Spleen (tissue), 7 donors: ENCODE measurements at regions not wholly inside any gene's neighbourhood (a gene's known extent, or its start where the extent isn't known, plus 50 kb on each side); places are given as distances from the start of the nearest gene placed in this dataset.

Experiments
- CTCF ChIP-seq, 11 experiments: fragments of 200-600 bp in 7 of 11; fragments of 450-650 bp in 4 of 11; sonication (generic) in 4 of 11; IDR thresholded peaks in 8 of 11; conservative IDR thresholded peaks in 3 of 11; 1 replicate in 7 of 11; 2 replicates in 4 of 11; pipeline versions ENCODE4 v1.4.0 to v1.8.0; 2016 to 2021; ENCODE audit warnings: antibody characterized with exemption in 11 of 11, inconsistent platforms in 4 of 11, mild to moderate bottlenecking in 1 of 11
- POLR2A ChIP-seq, 3 donors: fragments of 450-650 bp; IDR thresholded peaks; one replicate each; pipeline ENCODE4 v1.5.1; 2017; ENCODE audit warnings: antibody characterized with exemption in 3 of 3, mild to moderate bottlenecking in 1 of 3
- POLR2AphosphoS5 ChIP-seq, 3 donors: sonication (generic); formaldehyde crosslinking; IDR thresholded peaks; one replicate each; pipeline ENCODE4 v1.5.1; 2017; ENCODE audit warnings: antibody characterized with exemption in 3 of 3
- donor health status: DM: no; HTN: no; CAD: no; lungs with moderate emphysema.
- donor health status: DM: no; HTN: no; CAD: no.
- donor health status: DM: no; HTN: no; CAD: no.

- TF ChIP-seq CTCF (IDR thresholded peaks at IDR 0.05 in 8 of 11, conservative IDR thresholded peaks at IDR 0.05 in 3 of 11) (no peak), POLR2AphosphoS5 (IDR thresholded peaks at IDR 0.05) (no peak), POLR2A (IDR thresholded peaks at IDR 0.05) (no peak)
Measured at GRCh38 chr9:80382211-80382891, 810.6 kb downstream of the TLE4 start.
